Prostate gland (tissue), 2 donors: ENCODE measurements at regions not wholly inside any gene's neighbourhood (a gene's known extent, or its start where the extent isn't known, plus 50 kb on each side); places are given as distances from the start of the nearest gene placed in this dataset.

Experiments used
- DNase-seq: peaks from one replicate; pipeline ENCODE4 v3.0.0-alpha.2; 2019; ENCODE audit warnings: low spot score
- H3K27ac ChIP-seq, 2 donors: fragments of 200-600 bp; sonication (generic); 2 replicates each; pipeline ENCODE4 v1.5.1; 2017 to 2019
- H3K27me3 ChIP-seq: fragments of 200-600 bp; sonication (generic); replicated peaks from 2 replicates; pipeline ENCODE4 v1.5.1; 2019; ENCODE audit not compliant: insufficient read depth
- H3K36me3 ChIP-seq, 2 donors: fragments of 200-600 bp; sonication (generic); 1 replicate in 1 of 2; 2 replicates in 1 of 2; pipeline versions ENCODE4 v1.5.1 to v1.8.1; 2017 to 2019
- H3K4me1 ChIP-seq: fragments of 200-600 bp; sonication (generic); replicated peaks from 2 replicates; pipeline ENCODE4 v1.5.1; 2019
- H3K4me3 ChIP-seq, 2 donors: fragments of 200-600 bp; sonication (generic); 2 replicates each; pipeline ENCODE4 v1.5.1; 2017 to 2019
- H3K9me3 ChIP-seq: fragments of 200-600 bp; sonication (generic); 2 replicates; pipeline ENCODE4 v1.5.1; 2017
- POLR2A ChIP-seq: fragments of 450-650 bp; IDR thresholded peaks from one replicate; pipeline ENCODE4 v1.6.1; 2016; ENCODE audit warnings: antibody characterized with exemption, mild to moderate bottlenecking
- POLR2AphosphoS5 ChIP-seq: sonication (generic); formaldehyde crosslinking; IDR thresholded peaks from one replicate; pipeline ENCODE4 v1.6.1; 2017; ENCODE audit warnings: antibody characterized with exemption
- WGBS: methylation state at CpG from one replicate; pipeline ENCODE4 v1.1.5; 2018; 5-methylcytosine and 5-hydroxymethylcytosine counted together
- intact Hi-C: fragments of 100-400 bp; cut with DNase I; formaldehyde crosslinking; loops from one replicate; pipeline ENCODE4 v1.14.2; 2022
- TF ChIP-seq, protein P1 (sequence below), 4 experiments: fragments of 200-600 bp in 2 of 4; fragments of 450-650 bp in 2 of 4; sonication (generic) in 2 of 4; IDR thresholded peaks; 1 replicate in 3 of 4; 2 replicates in 1 of 4; pipeline ENCODE4 v1.5.1; 2016 to 2019; ENCODE audit warnings: antibody characterized with exemption in 4 of 4, mild to moderate bottlenecking in 2 of 4, moderate library complexity in 2 of 4

DNA sequence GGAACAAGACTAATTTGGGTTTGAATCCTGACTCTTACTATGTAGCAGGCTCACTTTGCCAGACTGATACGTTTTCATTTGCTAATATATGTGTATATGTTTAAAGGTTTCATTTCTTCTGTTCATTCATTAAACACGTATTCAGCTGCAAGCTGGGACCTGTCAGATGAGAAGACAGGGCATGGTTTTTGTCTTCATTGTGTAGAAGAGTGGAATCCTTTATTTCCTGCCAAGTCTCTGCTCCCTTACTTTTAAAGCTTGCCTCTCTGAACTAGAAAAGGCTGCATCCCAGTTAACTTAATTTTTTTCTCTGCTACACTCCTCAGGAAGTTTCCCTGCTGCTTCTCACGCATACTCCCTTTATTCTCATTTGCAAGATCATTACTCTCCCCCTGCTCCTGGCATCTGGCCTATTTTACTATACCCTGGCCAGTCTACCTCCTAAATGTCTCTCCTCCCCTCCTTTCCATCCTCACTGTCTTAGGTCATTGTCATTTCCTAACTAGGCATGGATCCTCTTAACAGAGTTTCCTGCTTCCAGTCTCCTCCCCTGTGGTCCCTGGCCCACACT, 141.0 kb upstream of the TMTC4 start:
- intact Hi-C loops: no loop called here
- Histone ChIP-seq H3K4me3 (no peak overlapping the region), H3K4me1 (no peaks in the 10 kb centered on the region), H3K9me3 (no peaks in the 10 kb centered on the region), H3K36me3 (no peaks in the 10 kb centered on the region), H3K27ac (no peak overlapping the region), H3K27me3 (no peaks in the 10 kb centered on the region)
- 12% methylated on average over 3 of the region's 3 CpGs for WGBS
- TF ChIP-seq POLR2A (no peak), POLR2AphosphoS5 (no peak)
- TF ChIP-seq, protein P1, sequence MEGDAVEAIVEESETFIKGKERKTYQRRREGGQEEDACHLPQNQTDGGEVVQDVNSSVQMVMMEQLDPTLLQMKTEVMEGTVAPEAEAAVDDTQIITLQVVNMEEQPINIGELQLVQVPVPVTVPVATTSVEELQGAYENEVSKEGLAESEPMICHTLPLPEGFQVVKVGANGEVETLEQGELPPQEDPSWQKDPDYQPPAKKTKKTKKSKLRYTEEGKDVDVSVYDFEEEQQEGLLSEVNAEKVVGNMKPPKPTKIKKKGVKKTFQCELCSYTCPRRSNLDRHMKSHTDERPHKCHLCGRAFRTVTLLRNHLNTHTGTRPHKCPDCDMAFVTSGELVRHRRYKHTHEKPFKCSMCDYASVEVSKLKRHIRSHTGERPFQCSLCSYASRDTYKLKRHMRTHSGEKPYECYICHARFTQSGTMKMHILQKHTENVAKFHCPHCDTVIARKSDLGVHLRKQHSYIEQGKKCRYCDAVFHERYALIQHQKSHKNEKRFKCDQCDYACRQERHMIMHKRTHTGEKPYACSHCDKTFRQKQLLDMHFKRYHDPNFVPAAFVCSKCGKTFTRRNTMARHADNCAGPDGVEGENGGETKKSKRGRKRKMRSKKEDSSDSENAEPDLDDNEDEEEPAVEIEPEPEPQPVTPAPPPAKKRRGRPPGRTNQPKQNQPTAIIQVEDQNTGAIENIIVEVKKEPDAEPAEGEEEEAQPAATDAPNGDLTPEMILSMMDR (IDR thresholded peaks at IDR 0.05): no peak
- no peak for DNase-seq

DNA sequence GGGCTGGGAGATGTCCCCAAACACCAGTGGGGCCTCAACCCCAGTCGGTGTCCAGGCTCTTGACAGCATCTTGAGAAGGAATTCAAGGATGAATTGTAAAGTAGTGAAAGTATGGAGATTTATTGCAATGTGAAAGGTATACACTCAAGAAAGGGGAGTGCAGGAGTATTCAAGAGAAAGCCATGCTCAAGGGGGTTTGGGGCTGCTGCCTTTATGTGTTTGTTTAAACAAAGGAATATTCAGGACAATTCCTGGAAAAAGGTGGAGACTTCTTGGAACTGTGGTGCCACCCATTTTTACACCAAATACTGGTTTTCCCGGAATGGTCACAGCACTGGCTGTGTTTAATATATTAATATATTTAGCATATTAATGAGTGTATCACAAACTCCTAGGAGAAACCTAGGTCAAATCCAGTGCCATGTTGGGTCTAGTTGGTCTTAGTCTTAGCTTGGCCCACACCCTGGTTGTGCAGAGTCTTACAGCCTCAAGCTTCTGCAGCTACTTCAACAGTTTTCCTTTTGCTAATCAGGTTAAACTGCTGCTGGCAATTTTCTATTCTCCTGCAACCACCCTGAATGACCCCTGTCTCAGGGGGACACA, 138.5 kb upstream of the TMTC4 start:
- no peaks in the 10 kb centered on the region for H3K9me3 ChIP-seq
- H3K4me3 ChIP-seq: no peak overlapping the region
- no peak overlapping the region for H3K27ac ChIP-seq
- intact Hi-C loops: no loop called here
- DNase-seq: no peak
- 60% methylated on average over 2 of the region's 2 CpGs for WGBS
- H3K4me1 ChIP-seq: no peaks in the 10 kb centered on the region
- H3K36me3 ChIP-seq: no peaks in the 10 kb centered on the region
- H3K27me3 ChIP-seq: no peaks in the 10 kb centered on the region
- TF ChIP-seq, protein P1 (IDR thresholded peaks at IDR 0.05): no peak
- TF ChIP-seq POLR2A (no peak), POLR2AphosphoS5 (no peak)

DNA sequence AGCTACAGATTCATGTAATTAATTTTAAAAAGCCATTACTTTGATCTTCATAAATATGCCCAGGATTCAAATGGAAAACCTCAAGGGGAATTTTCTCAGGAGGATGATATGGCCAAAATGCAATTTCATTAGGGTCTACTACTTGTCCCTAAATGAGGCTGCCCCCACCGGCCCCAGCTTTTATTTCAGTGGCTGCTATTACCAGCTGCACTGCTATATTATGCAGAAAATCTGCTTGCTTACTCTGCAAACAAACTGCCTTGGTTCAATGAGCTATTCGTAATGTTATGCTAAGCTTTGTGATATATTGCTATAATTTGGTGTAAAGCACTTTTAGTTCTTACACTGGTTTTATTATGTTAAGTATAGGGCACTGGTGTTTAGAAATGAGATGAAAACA, 137.3 kb upstream of the TMTC4 start:
- 72% methylated on average over 2 of the region's 2 CpGs for WGBS
- TF ChIP-seq, protein P1 (IDR thresholded peaks at IDR 0.05): no peak
- TF ChIP-seq POLR2A (no peak), POLR2AphosphoS5 (no peak)
- Histone ChIP-seq H3K4me1 (no peaks in the 10 kb centered on the region), H3K4me3 (no peak overlapping the region), H3K9me3 (no peaks in the 10 kb centered on the region), H3K27me3 (no peaks in the 10 kb centered on the region), H3K27ac (no peak overlapping the region), H3K36me3 (no peaks in the 10 kb centered on the region)
- intact Hi-C loops: no loop called here
- no peak for DNase-seq

DNA sequence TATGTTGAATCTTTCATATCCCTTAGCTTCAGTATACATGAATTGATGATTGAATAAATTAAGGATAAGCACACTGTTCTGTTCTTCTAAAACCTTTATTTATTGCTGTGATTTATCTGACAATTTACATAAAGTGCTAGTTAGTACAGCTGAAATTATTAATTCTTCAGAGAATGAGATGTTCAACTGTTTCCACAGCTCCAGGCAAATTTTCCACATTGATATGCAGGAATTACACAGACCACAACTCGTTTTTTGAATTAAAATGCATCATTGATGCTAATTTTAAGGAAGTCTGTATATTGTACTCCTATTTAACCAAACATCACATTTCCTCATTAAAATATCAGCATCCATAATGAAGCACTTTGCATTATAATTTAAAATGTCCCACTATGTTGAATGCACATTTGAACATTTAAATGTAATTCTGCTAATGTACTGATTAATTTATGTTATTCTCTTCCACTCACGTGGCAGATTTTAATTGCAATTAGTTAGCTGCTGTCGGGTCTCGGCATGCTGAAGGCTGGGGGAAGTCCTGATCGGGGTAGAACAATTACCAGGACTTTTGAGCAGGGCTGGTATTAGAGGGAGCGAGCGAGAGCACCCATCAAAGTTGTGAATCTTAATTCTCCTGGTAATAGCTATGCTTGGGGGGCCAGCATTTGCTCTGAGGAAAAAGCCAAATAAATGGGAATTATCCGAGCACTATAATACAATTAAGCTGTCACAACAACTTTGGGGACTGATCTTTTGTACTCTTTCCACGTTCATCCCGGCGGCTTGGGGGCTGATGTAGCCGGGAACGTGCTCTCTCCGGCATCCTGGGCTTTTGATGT, 136.7 kb upstream of the TMTC4 start:
- TF ChIP-seq POLR2AphosphoS5 (no peak), POLR2A (no peak)
- TF ChIP-seq, protein P1 (IDR thresholded peaks at IDR 0.05): no peak
- no peaks in the 10 kb centered on the region for H3K27me3 ChIP-seq
- DNase-seq: no peak
- H3K27ac ChIP-seq: no peak overlapping the region
- H3K9me3 ChIP-seq: no peaks in the 10 kb centered on the region
- H3K4me1 ChIP-seq: no peaks in the 10 kb centered on the region
- H3K4me3 ChIP-seq: no peak overlapping the region
- intact Hi-C loops: no loop called here
- H3K36me3 ChIP-seq: no peaks in the 10 kb centered on the region
- 72% methylated on average over 14 of the region's 14 CpGs for WGBS
